GM12873 (cell line): ENCODE measurements at regions not wholly inside any gene's neighbourhood (a gene's known extent, or its start where the extent isn't known, plus 50 kb on each side); places are given as distances from the start of the nearest gene placed in this dataset.

Experiments
- CTCF ChIP-seq: IDR thresholded peaks from 2 replicates; pipeline ENCODE4 v1.5.1; 2012; ENCODE audit warnings: low read depth, mild to moderate bottlenecking, moderate library complexity, low read length, control low read depth; ENCODE audit not compliant: insufficient read depth; ENCODE audit errors: missing control alignments

- no peak for TF ChIP-seq CTCF
Observed at GRCh38 chr7:68671046-68671445, 927.2 kb upstream of the AUTS2 start.

GRCh38 chr7:68671671-68672070 is 926.6 kb upstream of the AUTS2 start:
- no peak for TF ChIP-seq CTCF

DNA sequence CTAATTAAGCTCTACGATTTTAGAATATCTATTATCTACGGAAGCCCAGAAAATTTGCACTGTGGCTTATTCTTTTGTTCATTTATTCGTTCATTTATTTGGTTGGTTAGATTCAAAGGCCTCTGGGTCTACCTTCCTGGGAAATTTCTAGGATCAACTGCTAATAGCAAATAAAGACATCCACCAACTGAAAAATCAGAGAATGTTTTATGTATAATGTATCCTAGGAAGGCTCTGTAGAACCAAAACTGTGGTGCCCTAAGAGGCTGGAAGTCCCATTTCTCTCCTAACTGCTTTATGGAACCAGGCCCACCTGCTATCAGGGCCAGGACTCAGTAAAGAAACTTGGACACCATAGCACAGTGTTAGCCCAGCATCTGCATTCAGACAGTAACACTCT is 923.4 kb upstream of the AUTS2 start:
- no peak for TF ChIP-seq CTCF

- no peak for TF ChIP-seq CTCF
Observed at GRCh38 chr7:68676813-68677535, 921.3 kb upstream of the AUTS2 start.

- no peak for TF ChIP-seq CTCF
Observed at GRCh38 chr7:68678196-68678595, 920.1 kb upstream of the AUTS2 start.

DNA sequence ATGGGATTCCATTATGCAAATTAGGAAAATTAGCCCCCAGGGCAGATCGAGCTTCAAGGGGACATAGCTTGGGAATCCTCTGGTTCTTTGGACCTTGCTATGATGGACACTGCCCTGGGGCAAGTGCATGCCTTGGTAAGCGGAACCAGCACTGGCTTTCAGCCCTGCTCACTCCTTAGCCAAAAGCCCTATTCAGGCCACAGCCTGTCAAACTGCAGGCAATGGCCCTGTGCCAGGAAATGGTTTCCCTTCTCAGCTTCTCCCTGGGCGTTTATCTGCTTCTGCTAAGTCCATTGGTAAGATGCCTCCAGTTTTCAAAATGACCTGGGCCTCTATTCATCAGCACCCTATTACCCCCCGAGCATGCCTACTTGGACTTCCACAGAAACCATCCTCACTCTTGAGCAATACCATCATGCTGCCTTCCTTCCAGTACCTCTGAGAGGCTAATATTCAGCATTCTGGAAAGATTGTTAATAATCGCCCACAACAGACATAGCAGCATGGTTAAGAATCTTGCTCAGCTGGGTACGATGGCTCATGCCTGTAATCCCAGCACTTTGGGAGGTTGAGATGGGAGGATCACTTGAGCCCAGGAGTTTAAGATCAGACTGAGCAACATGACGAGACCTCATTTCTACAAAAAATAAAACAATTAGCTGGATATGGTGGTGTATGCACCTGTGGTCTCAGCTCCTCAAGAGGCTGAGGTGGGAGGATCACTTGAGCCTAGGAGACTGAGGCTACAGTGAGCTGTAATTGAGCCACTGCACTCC is 918.6 kb upstream of the AUTS2 start:
- no peak for TF ChIP-seq CTCF

DNA sequence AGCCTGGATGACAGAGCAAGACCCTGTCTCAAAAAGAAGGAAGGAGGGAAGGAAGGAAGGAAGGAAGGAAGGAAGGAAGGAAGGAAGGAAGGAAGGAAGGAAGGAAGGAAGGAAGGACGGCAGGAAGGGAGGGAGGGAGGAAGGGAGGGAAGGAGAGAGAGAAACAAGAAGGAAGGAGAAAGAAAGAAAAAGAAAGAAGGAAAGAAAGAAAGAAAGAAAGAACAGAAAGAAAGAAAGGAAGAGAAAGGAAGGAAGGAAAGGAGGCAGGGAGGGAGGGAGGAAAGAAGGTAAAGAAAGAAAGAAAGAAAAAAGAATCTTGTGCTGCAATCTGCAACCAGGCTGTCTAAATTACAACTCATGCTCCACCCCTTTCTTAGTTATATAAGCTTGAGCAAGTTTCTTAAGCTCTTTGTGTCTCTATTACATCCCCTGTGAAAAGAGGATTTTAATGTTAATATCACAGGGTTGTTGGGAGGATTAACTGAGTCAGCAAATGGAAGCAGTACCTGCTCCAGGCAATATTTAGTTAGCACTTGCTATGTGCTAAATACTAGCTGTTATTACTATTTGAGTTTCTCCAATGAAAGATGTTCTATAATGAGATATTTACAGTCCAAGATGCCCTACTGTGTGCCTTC is 917.9 kb upstream of the AUTS2 start:
- TF ChIP-seq CTCF: no peak
